ENCODE measurements at regions not wholly inside any gene's neighbourhood (a gene's known extent, or its start where the extent isn't known, plus 50 kb on each side); places are given as distances from the start of the nearest gene placed in this dataset.
"Not testable (repeated sequence)": the region's sequence is repeated elsewhere in the genome, so short reads cannot be mapped to it uniquely, and the experiment has no call there.

DNA sequence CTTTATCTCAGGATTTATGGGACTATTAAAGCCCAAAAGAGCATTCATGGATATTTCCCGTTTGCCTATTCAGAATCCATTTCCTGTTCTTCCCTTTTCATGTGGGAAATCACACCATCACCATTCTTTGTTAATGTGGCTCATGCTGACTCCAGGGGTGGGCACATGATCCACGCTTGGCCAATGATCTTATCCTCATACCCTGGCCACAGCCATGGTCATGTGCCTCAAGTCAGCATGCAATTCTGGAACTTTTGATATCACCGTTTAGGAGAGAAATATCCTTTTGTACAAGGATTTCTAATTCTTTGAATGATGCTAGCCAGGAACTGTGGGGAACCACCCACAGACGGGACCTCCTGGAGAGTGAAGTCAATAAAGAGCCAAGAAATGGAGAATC lies 272.2 kb downstream of the PRELID2 start:
- DNase-seq = no peak

DNA sequence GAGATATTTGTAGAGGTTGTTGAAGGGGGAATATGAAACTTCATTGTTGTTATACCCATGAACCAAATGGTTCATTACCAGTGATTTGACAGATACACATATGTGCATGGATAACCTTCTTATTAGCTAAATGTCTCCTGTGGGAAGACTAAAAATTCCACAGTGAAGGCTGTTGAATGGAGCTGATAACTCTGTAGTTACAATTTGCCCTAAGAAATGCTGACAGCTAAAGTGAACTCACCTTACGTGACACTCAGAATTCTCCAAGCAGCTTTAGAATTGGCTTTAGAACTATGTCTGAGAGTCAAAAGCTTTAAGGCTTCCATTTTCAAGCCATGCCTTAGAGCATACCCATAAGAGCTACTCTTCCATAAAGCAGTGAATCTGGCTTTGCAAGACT lies 276.9 kb downstream of the PRELID2 start:
- no peak for DNase-seq

DNA sequence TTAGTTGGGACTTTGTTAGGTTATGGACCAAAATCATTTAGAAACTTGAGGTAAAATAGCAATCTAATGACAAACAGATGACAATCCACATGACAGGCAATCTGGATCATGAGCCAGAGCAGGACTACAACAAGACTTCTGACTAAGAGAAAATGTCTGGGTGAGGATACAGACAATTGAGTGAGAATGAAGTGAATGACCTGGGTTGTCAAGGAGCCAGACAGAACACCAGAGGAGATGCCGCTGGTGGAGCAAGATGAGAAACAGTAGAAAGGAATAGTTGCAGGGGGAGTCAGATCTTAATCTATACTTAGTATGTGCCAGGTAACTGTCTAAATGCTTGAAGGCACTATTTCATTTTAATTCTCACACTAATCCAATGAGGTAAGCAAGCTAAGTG lies 277.8 kb downstream of the PRELID2 start:
- no peak for DNase-seq

DNA sequence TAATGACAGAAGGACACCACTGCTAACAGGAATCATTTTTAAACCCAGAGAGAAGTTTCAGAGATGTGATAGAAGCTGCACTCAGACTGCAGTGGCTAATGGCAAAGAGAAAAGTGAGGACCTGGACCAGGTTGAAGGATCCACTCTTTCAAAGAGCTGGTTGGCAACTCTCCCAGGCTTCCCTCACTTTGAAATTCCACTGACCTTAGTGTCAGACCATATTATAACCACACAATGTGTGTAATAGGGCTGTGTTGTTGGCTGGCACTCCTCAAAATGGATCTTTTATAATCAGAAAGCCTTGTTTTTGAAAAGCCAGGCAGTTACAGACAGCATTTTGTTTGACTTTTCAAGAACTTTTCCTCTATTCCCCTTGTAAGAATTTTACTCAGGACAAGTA lies 280.7 kb downstream of the PRELID2 start:
- DNase-seq = no peak

DNA sequence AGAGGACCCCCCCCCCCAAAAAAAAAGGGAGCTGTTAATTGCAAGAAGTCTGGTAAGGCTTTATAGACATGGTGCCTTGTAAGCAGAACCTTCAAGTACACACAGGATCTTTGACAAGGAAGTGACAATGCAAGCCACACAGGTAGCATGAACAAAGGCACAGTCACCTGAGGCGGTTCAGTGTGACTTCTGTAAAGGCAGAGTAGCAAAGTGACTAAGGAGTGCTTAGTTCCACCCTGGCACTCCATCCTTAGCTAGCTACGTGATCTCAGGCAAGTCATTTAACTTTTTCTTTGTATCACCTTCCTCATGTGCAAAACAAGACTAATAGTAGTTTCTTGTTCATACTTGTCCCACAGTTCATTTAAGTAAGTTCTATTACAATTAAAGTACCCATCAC lies 282.0 kb downstream of the PRELID2 start:
- DNase-seq = no peak

DNA sequence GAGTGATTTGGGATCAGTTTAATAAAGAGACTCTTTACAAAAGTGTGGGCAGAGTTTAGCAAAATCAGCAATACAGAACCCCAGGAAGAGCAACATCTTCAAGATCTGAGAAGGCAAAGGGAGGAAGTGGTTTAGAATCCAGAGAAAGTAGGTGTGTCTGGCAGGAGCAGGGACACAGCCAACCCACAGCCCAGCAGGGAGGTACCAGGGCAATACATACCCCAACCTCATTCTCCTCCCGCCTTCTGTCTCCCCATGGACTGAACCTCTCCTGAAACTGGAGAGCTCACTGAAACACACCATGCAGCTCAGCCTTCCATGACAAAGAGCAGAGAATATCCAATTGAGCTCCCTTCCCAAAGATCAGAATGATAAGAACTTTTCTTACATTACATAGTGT lies 283.4 kb downstream of the PRELID2 start:
- DNase-seq = no peak

DNA sequence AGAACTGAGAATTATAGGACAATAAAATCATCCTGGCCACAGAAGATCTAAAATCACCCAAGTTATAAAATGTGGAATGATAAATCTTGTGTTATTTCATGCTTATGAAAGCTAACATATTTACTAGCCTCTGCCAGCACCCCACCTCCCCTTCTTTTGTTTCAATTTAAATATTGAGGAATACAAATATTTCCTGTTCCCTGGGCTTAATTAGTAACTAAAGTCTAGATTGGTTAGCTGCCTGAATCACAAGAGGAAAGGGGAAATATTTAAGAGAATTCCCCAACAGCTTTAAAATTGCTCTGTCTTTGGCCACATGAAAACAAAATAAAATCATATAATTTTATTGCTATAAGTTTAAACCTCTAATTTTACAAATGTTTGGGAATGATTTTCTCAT lies 287.0 kb downstream of the PRELID2 start:
- DNase-seq = no peak

DNA sequence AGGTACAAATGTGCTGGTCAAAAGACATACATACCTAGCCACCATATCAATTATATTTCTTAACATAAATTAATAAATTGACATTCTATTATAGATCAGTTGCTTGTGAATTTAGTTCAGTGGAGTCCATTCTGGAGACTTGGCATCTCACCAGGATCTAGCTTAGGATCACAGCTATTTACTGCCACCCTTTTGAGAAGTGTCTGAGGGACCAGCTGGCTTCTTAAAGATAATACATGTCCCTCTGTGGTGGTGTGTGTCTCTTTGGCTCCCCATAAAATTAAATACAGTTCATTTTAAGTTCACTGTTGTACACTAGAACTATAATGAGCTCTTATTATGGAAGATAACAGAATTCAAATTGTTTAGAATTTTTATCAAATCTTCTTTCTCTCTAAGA lies 290.7 kb downstream of the PRELID2 start:
- no peak for DNase-seq

DNA sequence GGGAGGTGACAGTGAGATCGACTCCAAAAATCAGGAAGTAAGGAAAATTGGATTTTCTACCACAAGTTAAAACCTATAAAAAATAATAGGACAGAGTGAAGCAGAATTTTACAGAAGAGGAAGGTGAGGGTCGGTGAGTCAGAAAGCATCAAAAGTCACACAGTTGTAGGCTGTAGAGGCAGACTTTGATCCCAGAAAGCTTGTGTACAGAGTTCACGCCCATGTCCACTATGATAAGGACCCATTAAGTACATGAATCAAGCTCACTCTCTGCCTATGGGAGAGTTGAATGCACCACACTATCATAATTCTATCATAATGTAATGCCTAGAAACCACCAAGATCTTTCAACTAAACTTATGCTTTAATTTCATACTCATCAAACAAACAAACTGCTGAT lies 291.2 kb downstream of the PRELID2 start:
- no peak for DNase-seq

DNA sequence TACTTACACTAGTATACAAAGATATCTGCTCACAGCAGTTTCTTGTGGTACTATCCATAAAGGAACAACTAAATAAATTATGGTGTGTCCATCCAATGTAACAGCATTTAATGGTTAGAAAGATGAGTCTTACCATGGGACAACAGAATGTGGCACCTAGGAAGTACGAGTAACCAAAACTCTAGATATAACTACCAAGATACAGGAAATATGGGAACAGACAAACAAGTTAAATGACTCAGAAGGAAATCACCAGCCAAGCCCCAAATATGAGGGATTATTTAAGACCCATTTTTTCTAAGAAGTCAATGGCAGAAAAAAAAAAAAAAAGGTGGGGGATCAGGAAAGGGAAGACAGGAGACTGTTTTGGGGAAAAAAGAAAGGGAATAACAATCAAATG lies 294.8 kb downstream of the PRELID2 start:
- no peak for DNase-seq

DNA sequence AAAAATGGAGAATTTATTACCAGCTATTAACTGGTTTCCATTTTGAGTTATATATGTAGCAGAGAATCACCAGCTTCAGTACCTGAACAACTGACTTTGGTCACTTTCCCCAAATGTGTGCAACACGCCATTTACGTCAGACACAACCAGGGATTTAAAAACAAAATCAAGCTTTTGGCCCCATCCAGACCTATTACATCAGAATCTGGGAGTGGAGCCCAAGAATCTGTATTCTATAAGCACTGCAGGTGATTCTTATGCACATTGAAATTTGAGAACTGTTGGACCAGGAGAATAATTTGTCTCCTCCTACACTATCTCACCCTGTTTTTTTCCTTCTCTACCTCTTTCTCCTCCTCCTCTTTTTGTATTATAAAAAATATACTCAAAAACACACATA lies 295.9 kb downstream of the PRELID2 start:
- DNase-seq = no peak

DNA sequence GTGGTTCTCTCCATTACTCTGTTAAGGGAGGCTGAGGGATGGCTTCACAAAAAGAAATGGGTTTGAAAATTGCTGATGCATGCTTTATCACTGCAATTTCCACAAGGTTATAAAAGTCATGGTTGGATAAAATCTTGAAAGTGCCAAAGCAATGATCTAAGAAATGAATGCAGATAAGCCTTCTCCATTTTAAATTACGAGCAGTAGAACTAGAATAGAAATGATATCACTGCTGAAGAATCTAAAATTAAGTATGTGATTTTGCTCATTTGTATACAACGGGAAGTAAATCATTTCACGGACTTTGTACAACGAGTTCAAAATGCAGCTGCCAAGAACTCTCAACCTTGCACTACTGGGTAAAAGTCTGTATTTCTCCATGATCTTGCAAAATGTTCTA lies 299.0 kb downstream of the PRELID2 start:
- DNase-seq = no peak

DNA sequence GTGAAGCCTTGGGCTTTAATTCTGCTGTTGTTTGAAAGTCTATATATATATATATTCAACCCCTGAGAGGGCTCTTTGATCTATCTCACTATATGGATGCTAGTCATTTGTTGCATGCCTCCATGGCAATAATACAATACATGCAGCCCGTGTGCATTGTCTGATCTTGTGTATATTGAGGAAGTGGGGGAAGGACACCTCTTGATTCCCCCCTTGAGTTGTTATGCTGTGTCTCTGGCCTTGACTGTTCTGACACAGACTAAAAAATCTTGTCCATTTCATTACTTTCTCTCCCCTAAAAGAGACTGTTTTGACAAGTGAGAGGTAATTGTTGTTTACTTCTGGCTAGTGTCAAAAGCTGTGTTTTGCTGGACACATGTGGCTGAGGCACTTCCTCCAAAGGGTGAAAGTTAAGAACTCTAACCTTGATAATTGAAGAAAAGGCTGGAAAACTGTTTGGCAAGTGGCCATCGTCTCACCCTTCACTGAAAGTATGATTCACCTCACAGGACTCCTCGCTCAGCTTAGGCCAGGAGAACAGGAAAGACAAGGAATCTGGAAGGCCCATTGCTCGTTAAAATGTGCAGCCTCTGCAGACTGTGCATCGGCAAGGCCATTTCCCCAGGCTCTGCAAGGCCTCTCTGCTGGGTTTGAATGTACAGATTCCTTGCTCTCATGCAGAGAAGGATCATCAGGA lies 304.0 kb downstream of the PRELID2 start:
- no peak for DNase-seq

DNA sequence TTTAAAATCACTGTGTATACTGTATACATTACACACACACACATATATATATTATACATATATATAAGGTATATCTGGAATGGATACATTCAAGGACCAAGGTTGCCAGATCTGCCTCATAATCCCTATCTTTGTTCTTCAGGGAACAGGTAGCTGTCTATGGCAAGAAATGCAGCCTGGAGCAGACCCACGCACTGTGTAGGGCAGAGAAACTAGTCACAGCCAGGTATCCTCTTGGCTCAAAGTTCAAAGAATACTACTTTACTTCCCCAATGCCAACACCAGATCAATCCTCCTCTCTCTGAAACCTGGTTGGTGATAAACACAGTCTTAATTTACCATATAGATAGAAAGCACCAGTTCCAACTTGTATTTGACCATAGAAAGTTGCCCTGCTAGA lies 313.6 kb downstream of the PRELID2 start:
- no peak for DNase-seq

DNA sequence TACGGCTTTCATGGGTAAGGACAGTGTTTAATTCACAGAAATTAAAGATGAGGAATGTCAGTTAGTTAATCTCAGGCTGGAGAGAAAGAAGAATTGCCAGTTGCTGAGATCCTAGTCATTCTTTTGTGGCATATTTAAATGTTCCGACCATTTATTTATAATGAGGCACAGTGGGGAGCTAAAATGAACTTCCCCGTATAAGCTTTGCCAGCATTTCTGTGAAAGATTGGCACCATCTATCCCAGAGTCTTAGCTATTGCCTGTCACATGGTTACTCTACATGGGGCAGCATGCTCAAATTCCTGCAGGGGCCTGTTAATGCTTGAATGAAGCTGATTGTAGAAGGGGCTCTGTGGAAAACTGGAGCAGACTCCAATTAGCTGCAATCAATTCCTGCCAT lies 314.1 kb downstream of the PRELID2 start:
- no peak for DNase-seq

DNA sequence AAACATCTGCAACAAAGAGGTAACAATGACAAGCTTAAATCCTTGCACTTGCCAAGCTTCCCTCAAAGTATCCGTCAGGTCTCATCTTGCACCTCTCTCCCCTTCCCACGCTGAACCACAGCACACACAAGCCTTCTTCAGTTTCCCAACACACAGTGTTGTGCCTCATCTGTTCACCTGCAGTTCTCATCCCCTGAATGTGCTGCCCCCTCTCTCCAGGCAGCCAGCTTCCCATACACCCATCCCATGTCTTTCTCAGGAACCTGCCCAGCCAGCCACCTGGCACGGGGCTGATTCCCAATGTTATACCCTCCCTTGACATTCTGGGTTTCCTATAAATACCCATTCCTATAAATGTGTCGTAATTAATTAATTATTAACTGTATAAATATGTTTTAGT lies 314.8 kb downstream of the PRELID2 start:
- no peak for DNase-seq

DNA sequence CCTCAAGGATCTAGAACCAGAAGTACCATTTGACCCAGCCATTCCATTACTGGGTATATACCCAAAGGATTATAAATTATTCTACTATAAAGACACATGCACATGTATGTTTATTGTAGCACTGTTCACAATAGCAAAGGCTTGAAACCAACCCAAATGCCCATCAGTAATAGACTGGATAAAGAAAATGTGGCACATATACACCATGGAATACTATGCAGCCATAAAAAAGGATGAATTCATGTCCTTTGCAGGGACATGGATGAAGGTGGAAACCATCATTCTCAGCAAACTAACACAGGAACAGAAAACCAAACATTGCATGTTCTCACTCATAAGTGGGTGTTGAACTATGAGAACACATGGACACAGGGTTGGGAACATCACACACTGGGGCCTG lies 317.6 kb downstream of the PRELID2 start:
- DNase-seq = not testable (repeated sequence)

DNA sequence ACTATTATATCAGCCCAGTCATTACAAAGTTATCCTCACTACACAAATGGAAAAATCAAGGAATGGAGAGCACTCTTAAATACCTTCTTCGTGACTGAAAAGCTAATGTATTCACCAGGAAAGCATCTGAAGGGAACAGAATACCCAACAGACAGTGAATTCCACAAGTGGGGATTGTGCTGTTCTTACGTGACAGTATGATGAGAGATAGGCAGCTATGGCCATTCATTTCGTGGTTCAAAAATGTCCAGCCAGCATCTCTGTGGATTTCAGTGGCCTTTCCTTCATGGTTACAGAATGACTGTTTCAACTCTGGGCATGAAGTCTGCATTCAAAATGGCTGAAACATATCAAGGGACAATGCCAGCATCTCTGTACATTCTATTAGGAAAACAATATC lies 323.8 kb downstream of the PRELID2 start:
- no peak for DNase-seq

DNA sequence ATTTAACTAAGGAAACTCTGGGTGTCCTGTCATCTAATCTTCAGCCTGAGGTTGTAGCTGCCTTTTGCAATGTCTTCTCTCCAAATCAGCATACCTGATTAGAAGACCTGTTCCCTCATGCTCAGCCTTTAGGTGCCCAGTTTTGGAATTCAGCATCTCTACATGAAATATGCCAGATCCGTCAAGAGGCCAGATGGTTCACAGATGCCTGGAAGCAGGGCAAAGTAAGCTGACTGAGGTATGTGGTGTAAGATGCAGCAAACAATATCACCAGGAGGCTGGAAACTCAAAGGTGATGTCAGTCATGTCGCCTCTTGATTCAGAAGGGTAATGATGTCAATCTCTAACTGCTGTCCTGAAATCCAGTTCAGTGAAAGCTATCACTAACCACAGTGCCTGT lies 324.4 kb downstream of the PRELID2 start:
- no peak for DNase-seq

DNA sequence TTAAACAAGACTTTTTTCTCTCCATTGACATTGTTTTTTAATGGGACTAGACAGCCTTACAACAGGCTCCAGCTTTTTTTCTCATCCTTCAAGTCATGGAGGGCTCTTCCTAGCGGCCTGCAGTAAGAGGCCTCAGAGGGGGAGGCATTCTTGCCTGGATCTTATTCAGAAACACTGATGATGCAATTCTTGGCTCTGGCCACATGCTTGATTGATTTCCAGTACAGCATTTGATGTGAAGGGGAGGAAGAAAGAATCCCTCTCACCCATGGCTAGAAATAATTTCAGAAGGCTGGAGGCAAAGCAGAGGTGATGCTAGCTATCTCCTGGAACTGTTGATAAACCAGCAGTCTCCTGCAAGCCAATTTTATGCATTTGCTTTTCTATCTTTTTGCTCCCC lies 324.8 kb downstream of the PRELID2 start:
- no peak for DNase-seq

DNA sequence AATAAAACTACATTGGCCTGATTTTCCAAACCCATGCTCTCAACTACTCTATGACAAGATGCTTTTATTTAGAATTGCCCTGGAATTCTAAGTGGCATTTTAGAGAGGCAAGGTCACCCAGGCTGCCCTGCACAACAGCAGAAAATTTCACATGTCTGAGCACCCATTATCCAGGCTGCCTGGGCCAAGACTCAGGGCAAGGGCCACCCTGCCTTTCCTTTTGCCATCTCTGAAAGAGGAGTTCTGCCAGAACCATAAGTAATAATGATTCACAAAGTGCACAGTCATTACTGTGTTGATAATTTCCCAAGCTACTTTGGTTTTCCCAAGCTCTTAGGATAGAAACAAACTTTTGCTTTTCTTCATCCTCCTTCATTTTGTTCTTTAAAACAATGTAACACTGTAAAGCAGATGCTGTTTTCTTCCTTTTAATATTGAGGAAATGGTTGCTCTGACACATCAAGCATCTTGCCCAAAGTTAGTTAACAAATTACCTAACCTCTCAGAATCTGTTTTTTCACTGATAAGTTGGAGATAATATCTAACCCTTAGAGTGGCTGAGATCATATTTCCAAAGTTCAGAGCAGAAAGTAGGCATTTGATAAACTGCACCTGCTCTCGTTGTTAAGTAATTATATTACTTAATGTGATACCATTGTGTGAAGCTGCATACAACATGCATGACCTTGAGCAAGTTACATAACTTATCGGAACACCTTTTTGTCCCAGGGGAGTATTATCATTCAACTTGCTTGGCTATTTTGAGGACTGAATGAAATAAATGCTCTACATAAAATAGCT lies 325.6 kb downstream of the PRELID2 start:
- no peak for DNase-seq

DNA sequence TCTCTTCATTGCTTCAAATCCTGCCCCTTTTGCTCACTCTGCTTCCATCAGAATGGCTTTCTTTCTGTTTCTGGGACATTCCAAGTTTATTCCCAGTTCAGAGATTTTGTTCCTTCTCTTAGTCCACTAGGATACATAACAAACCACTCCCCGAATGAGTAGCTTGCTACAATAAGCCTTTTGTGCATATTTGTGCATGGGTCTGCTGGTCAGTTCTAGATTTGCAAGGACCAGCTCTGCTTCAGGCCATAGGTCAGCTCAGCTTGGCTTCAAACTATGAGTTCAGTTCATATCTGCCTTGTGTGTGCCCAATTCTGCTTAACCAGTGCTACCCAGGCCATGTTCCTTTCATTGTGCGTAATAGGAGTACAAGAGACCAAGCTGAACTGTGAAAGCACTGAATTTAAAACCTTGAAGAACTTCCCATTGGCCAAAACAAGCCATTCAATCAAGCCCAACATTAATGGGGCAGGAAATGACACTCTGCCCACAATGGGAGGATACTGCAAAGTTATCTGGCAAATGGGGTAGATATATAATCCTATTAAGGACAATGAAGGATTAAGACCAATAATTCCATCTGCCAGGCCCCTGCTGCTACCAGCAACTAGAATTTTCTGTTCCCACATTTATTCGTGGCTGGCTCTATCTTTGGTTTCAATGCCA lies 328.8 kb downstream of the PRELID2 start:
- DNase-seq = no peak

DNA sequence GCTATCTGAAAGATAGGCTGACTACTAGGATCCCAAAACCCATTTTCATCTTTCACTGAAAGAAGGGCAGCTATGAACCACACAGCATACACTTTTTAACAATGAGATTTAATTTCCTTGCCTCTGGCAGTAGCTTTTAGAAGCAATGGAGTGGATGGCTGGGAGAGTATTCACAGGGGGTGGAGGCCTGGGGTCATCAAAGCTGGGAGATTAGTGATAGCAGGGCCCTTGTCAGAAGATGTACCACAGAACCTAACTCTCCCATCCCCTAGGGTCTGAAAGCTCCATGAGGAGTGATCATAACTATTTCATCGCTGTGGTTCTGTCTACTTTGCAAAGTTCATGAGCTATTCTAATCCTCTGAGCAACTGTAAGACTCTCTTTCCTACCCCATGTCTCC lies 332.2 kb downstream of the PRELID2 start:
- DNase-seq = no peak

DNA sequence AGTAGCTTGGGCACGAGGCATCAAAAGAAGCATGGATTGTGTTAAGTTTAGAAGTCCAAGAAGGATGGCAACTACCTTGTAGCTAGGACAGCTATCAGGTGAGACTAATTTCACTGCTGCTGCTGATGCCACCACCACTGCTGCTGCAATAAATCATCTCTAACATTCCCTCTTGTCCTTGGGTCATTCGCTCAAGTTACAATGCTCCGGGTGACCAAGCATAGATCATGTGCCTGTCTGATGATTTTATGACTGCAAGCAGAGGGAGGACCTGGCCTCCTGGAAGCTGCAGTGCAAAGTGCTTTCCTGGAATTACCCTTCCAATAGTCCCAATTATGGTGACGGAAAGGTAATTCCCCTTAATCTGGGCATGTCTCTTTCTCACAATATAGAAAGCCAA lies 334.4 kb downstream of the PRELID2 start:
- no peak for DNase-seq
